Breast epithelium (tissue), 4 donors: ENCODE measurements at regions not wholly inside any gene's neighbourhood (a gene's known extent, or its start where the extent isn't known, plus 50 kb on each side); places are given as distances from the start of the nearest gene placed in this dataset.

Experiments
- DNase-seq, 2 donors: peaks; one replicate each; pipeline ENCODE4 v3.0.0-alpha.2; 2019; ENCODE audit warnings: low spot score in 2 of 2
- H3K27ac ChIP-seq, 2 donors: fragments of 200-600 bp; sonication (generic) in 1 of 2; one replicate each; pipeline ENCODE4 v1.5.1; 2016 to 2019; ENCODE audit warnings: mild to moderate bottlenecking in 1 of 2
- H3K27me3 ChIP-seq, 2 donors: fragments of 200-600 bp; sonication (generic) in 1 of 2; one replicate each; pipeline versions ENCODE4 v1.5.1 to v1.6.0; 2017 to 2019; ENCODE audit warnings: control low read depth in 1 of 2, mild to moderate bottlenecking in 1 of 2
- H3K36me3 ChIP-seq: fragments of 200-600 bp; one replicate; pipeline ENCODE4 v1.5.1; 2019
- H3K4me1 ChIP-seq, 2 donors: fragments of 200-600 bp; sonication (generic); one replicate each; pipeline ENCODE4 v1.5.1; 2016 to 2019; ENCODE audit warnings: control low read depth in 1 of 2
- H3K4me3 ChIP-seq, 3 donors: fragments of 200-600 bp; sonication (generic); 1 replicate in 2 of 3; 2 replicates in 1 of 3; pipeline ENCODE4 v1.5.1; 2016 to 2019; ENCODE audit warnings: mild to moderate bottlenecking in 3 of 3, moderate library complexity in 2 of 3
- H3K9me3 ChIP-seq, 2 donors: fragments of 200-600 bp; sonication (generic) in 1 of 2; one replicate each; pipeline ENCODE4 v1.5.1; 2016 to 2019; ENCODE audit warnings: control low read depth in 1 of 2
- CTCF ChIP-seq, 3 donors: fragments of 450-650 bp; IDR thresholded peaks; one replicate each; pipeline ENCODE4 v1.5.1; 2016 to 2017; ENCODE audit warnings: antibody characterized with exemption in 3 of 3, mild to moderate bottlenecking in 3 of 3, moderate library complexity in 3 of 3
- POLR2A ChIP-seq: fragments of 450-650 bp; IDR thresholded peaks from one replicate; pipeline ENCODE4 v1.6.1; 2016; ENCODE audit warnings: antibody characterized with exemption, mild to moderate bottlenecking, moderate library complexity
- POLR2AphosphoS5 ChIP-seq, 3 donors: sonication (generic); formaldehyde crosslinking; IDR thresholded peaks; one replicate each; pipeline ENCODE4 v1.6.1; 2017; ENCODE audit warnings: antibody characterized with exemption in 3 of 3
- intact Hi-C: fragments of 100-400 bp; cut with DNase I; formaldehyde crosslinking; loops from one replicate; pipeline ENCODE4 v1.15.1; 2023; ENCODE audit warnings: low total_unique reads

GRCh38 chr11:36899800-36900199 lies 301.8 kb upstream of the RAG2 start:
- TF ChIP-seq CTCF (IDR thresholded peaks at IDR 0.05) (no peak), POLR2AphosphoS5 (IDR thresholded peaks at IDR 0.05) (no peak), POLR2A (no peak)
- Histone ChIP-seq H3K36me3 (no peaks in the 10 kb centered on the region), H3K27me3 (no peaks in the 10 kb centered on the region), H3K9me3 (no peaks in the 10 kb centered on the region), H3K4me1 (no peaks in the 10 kb centered on the region), H3K27ac (no peak overlapping the region), H3K4me3 (no peak overlapping the region)
- no peak for DNase-seq
- intact Hi-C loops: no loop called here

GRCh38 chr11:36890841-36891240 lies 292.8 kb upstream of the RAG2 start:
- intact Hi-C loops: no loop called here
- H3K27me3 ChIP-seq: no peaks in the 10 kb centered on the region
- DNase-seq: no peak
- no peaks in the 10 kb centered on the region for H3K9me3 ChIP-seq
- TF ChIP-seq CTCF (IDR thresholded peaks at IDR 0.05) (no peak), POLR2A (no peak)
- H3K4me1 ChIP-seq: no peaks in the 10 kb centered on the region
- no peaks in the 10 kb centered on the region for H3K36me3 ChIP-seq
- H3K27ac ChIP-seq: no peak overlapping the region
- no peak overlapping the region for H3K4me3 ChIP-seq

- Histone ChIP-seq H3K27ac (no peak overlapping the region), H3K4me1 (no peaks in the 10 kb centered on the region), H3K27me3 (no peaks in the 10 kb centered on the region), H3K36me3 (no peaks in the 10 kb centered on the region), H3K9me3 (no peaks in the 10 kb centered on the region), H3K4me3 (no peak overlapping the region)
- intact Hi-C loops: no loop called here
- TF ChIP-seq POLR2AphosphoS5 (IDR thresholded peaks at IDR 0.05): no peak
- TF ChIP-seq POLR2A: no peak
- TF ChIP-seq CTCF (IDR thresholded peaks at IDR 0.05): no peak
- DNase-seq: no peak
Measured at GRCh38 chr11:36890121-36890679, 292.2 kb upstream of the RAG2 start.

GRCh38 chr11:36885154-36885553 lies 287.1 kb upstream of the RAG2 start:
- no peaks in the 10 kb centered on the region for H3K27me3 ChIP-seq
- no peaks in the 10 kb centered on the region for H3K9me3 ChIP-seq
- no peaks in the 10 kb centered on the region for H3K4me1 ChIP-seq
- no peak overlapping the region for H3K4me3 ChIP-seq
- H3K27ac ChIP-seq: no peak overlapping the region
- H3K36me3 ChIP-seq: no peaks in the 10 kb centered on the region
- intact Hi-C loops: no loop called here
- TF ChIP-seq POLR2A: no peak
- DNase-seq: no peak

- H3K4me3 ChIP-seq: no peak overlapping the region
- H3K27me3 ChIP-seq: no peaks in the 10 kb centered on the region
- H3K36me3 ChIP-seq: no peaks in the 10 kb centered on the region
- H3K9me3 ChIP-seq: no peaks in the 10 kb centered on the region
- no peak for TF ChIP-seq POLR2A
- intact Hi-C loops: no loop called here
- H3K27ac ChIP-seq: no peak overlapping the region
- no peaks in the 10 kb centered on the region for H3K4me1 ChIP-seq
- no peak for DNase-seq
Measured at GRCh38 chr11:36878737-36879136, 280.7 kb upstream of the RAG2 start.

- H3K4me1 ChIP-seq: no peaks in the 10 kb centered on the region
- no peak for DNase-seq
- intact Hi-C loops: no loop called here
- H3K9me3 ChIP-seq: no peaks in the 10 kb centered on the region
- no peaks in the 10 kb centered on the region for H3K36me3 ChIP-seq
- H3K27ac ChIP-seq: no peak overlapping the region
- no peaks in the 10 kb centered on the region for H3K27me3 ChIP-seq
- TF ChIP-seq CTCF (IDR thresholded peaks at IDR 0.05) (no peak), POLR2A (no peak), POLR2AphosphoS5 (IDR thresholded peaks at IDR 0.05) (no peak)
- H3K4me3 ChIP-seq: no peak overlapping the region
Measured at GRCh38 chr11:36877149-36877548, 279.1 kb upstream of the RAG2 start.
